Nephron (organoid): ENCODE measurements at regions not wholly inside any gene's neighbourhood (a gene's known extent, or its start where the extent isn't known, plus 50 kb on each side); places are given as distances from the start of the nearest gene placed in this dataset.
"Not testable (repeated sequence)": the region's sequence is repeated elsewhere in the genome, so short reads cannot be mapped to it uniquely, and the experiment has no call there.

ENCODE experiments used
- H3K27ac Mint-ChIP-seq, 3 experiments: 2 replicates each; pipeline ENCODE4 v1.8.0; 2020; ENCODE audit warnings: mixed read lengths in 3 of 3, mild to moderate bottlenecking in 2 of 3, moderate library complexity in 1 of 3
- H3K27me3 Mint-ChIP-seq: 2 replicates; pipeline ENCODE4 v1.8.0; 2021; ENCODE audit warnings: low read depth, mild to moderate bottlenecking, moderate library complexity, mixed read lengths
- H3K36me3 Mint-ChIP-seq: 2 replicates; pipeline ENCODE4 v1.8.0; 2020; ENCODE audit warnings: low read depth, mixed read lengths
- H3K4me1 Mint-ChIP-seq: 2 replicates; pipeline ENCODE4 v1.8.0; 2020; ENCODE audit warnings: mixed read lengths
- H3K4me3 Mint-ChIP-seq, 3 experiments: 2 replicates each; pipeline ENCODE4 v1.8.0; 2020; ENCODE audit warnings: mild to moderate bottlenecking in 3 of 3, mixed read lengths in 3 of 3, moderate library complexity in 2 of 3
- H3K9me3 Mint-ChIP-seq: 2 replicates; pipeline ENCODE4 v1.8.0; 2020; ENCODE audit warnings: mixed read lengths
- TF ChIP-seq, protein P1 (sequence below), 3 experiments: fragments of 200-600 bp; sonication (generic); IDR thresholded peaks; one replicate each; pipeline ENCODE4 v1.5.0; 2021; ENCODE audit warnings: antibody characterized with exemption in 3 of 3; ENCODE audit not compliant: unreplicated experiment in 3 of 3

- no peaks in the 10 kb centered on the region for H3K36me3 Mint-ChIP-seq
- no peaks in the 10 kb centered on the region for H3K4me1 Mint-ChIP-seq
- TF ChIP-seq, protein P1, sequence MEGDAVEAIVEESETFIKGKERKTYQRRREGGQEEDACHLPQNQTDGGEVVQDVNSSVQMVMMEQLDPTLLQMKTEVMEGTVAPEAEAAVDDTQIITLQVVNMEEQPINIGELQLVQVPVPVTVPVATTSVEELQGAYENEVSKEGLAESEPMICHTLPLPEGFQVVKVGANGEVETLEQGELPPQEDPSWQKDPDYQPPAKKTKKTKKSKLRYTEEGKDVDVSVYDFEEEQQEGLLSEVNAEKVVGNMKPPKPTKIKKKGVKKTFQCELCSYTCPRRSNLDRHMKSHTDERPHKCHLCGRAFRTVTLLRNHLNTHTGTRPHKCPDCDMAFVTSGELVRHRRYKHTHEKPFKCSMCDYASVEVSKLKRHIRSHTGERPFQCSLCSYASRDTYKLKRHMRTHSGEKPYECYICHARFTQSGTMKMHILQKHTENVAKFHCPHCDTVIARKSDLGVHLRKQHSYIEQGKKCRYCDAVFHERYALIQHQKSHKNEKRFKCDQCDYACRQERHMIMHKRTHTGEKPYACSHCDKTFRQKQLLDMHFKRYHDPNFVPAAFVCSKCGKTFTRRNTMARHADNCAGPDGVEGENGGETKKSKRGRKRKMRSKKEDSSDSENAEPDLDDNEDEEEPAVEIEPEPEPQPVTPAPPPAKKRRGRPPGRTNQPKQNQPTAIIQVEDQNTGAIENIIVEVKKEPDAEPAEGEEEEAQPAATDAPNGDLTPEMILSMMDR (IDR thresholded peaks at IDR 0.05; ENCODE audit: unreplicated experiment in 3 of 3) = no peak
- H3K27ac Mint-ChIP-seq = no peak overlapping the region
- H3K4me3 Mint-ChIP-seq = no peak overlapping the region
- peaks cover 5% of the 10 kb centered on the region for H3K9me3 Mint-ChIP-seq
- no peaks in the 10 kb centered on the region for H3K27me3 Mint-ChIP-seq
Measured at GRCh38 chr5:56757077-56757476, 58.3 kb upstream of the MAP3K1 start.

DNA sequence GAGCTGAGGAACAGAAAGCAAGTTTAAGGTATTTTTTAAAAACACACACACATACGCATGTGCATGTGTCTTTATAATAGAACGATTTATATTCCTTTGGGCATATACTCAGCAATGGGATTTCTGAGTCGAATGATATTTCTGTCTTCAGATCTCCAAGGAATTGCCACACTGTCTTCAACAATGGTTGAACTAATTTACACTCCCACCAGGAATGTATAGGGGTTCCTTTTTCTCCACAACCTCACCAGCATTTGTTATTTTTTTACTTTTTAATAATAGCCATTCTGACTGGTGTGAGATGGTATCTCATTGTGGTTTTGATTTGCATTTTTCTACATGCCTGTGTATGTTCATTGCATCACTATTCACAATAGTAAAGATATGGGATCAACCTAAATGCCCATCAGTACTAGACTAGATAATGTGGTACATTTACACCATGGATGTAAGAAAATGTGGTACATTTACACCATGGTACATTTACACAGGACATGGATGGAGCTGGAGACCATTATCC is 60.3 kb upstream of the MAP3K1 start:
- TF ChIP-seq, protein P1 (IDR thresholded peaks at IDR 0.05; ENCODE audit: unreplicated experiment in 3 of 3) = no peak
- no peaks in the 10 kb centered on the region for H3K27me3 Mint-ChIP-seq
- H3K4me1 Mint-ChIP-seq = no peaks in the 10 kb centered on the region
- no peaks in the 10 kb centered on the region for H3K36me3 Mint-ChIP-seq
- H3K27ac Mint-ChIP-seq = no peak overlapping the region
- no peak overlapping the region for H3K4me3 Mint-ChIP-seq
- peaks cover 11% of the 10 kb centered on the region for H3K9me3 Mint-ChIP-seq

DNA sequence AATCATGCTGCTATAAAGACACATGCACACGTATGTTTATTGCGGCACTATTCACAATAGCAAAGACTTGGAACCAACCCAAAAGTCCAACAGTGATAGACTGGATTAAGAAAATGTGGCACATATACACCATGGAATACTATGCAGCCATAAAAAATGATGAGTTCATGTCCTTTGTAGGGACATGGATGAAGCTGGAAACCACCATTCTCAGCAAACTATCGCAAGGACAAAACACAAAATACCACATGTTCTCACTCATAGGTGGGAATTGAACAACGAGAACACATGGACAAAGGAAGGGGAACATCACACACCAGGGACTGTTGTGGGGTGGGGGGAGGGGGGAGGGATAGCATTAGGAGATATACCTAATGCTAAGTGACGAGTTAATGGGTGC is 61.8 kb upstream of the MAP3K1 start:
- H3K4me1 Mint-ChIP-seq = not testable (repeated sequence)

GRCh38 chr5:56751572-56752313 is 63.6 kb upstream of the MAP3K1 start:
- H3K36me3 Mint-ChIP-seq = no peaks in the 10 kb centered on the region

More for the DNA sequence above, 61.8 kb upstream of the MAP3K1 start:
- H3K27ac Mint-ChIP-seq, H3K27me3 Mint-ChIP-seq, H3K36me3 Mint-ChIP-seq, H3K4me3 Mint-ChIP-seq: not testable (repeated sequence)
- peaks cover 11% of the 10 kb centered on the region for H3K9me3 Mint-ChIP-seq

DNA sequence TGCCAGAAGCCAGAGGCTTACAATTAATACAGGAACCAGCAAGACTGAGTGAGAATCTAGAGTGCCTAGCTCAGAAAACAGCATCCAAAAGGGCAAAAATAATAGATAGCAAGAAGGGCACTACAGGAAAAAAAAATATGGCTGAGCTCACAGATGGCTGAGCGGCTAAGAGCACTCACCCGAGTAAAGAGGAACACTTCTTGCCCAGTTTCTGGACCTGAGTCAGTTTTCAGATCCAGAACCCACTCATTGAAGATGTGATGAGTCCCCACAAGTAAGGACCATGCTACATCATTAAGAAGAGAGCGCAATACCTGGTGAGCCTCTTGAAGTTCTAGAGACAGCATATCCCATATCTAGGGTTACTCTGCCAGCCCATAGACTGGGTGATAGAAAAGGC is 65.5 kb upstream of the MAP3K1 start:
- Mint-ChIP-seq H3K36me3 (no peaks in the 10 kb centered on the region), H3K4me3 (no peak overlapping the region), H3K27ac (no peak overlapping the region), H3K27me3 (no peaks in the 10 kb centered on the region), H3K9me3 (peaks cover 11% of the 10 kb centered on the region), H3K4me1 (peaks cover 14% of the 10 kb centered on the region)
- TF ChIP-seq, protein P1 (IDR thresholded peaks at IDR 0.05; ENCODE audit: unreplicated experiment in 3 of 3) = no peak

More at GRCh38 chr5:56751572-56752313, 63.6 kb upstream of the MAP3K1 start:
- Mint-ChIP-seq H3K4me3 (no peak overlapping the region), H3K4me1 (peaks cover 7% of the 10 kb centered on the region), H3K27ac (no peak overlapping the region), H3K27me3 (no peaks in the 10 kb centered on the region), H3K9me3 (peaks cover 11% of the 10 kb centered on the region)
- TF ChIP-seq, protein P1 (IDR thresholded peaks at IDR 0.05; ENCODE audit: unreplicated experiment in 3 of 3) = no peak

DNA sequence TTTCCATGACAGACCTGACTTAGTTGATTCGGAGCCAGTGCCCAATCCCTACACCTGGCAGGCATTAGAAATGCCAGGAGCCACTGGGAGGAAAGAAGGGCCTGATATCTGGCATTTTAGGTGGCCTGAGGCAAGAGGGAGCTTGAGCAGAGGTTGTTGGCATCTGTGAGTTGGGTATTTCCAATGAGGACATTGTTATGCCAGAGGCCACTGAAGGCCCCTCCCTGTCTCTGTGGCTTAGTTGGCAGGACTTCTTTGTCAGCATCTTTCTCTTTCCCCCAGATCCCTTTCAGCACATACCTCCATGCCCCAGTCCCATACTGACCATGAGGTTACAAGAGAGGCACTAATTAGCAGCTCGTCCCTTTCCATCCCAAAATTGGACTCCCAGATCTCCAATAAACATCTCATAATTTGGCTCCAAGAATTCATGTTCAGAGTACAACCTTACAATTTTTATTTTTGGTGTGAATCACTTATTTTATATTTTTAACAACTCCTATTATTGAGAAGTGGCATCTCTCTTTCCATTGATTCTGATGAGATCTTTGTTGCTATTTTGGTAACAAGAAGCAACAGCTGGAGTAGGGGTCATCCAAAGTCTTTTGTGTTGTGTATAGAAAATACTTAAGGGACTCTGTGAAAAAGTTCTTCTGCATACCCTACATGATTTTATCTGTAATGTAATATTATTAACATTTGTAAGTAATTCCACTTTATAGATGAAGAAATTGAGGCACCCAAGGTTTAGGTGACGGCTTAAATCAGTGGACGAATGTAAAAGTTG is 68.6 kb upstream of the MAP3K1 start:
- peaks cover 2% of the 10 kb centered on the region for H3K9me3 Mint-ChIP-seq
- H3K4me3 Mint-ChIP-seq = no peak overlapping the region
- peaks cover 14% of the 10 kb centered on the region for H3K4me1 Mint-ChIP-seq
- no peaks in the 10 kb centered on the region for H3K27me3 Mint-ChIP-seq
- no peak overlapping the region for H3K27ac Mint-ChIP-seq
- TF ChIP-seq, protein P1 (IDR thresholded peaks at IDR 0.05; ENCODE audit: unreplicated experiment in 3 of 3) = no peak
- no peaks in the 10 kb centered on the region for H3K36me3 Mint-ChIP-seq
